A549 (cell line): ENCODE measurements at regions not wholly inside any gene's neighbourhood (a gene's known extent, or its start where the extent isn't known, plus 50 kb on each side); places are given as distances from the start of the nearest gene placed in this dataset.

Source experiments
- ATAC-seq, 2 experiments: fragments of 200-7000 bp in 1 of 2; fragments of >200 bp in 1 of 2; cut with Nextera tagmentation in 1 of 2; cut with Tn5 transposase in 1 of 2; 3 replicates each; pipeline versions ENCODE4 v1.8.0 to v1.9.1; 2018 to 2020; ENCODE audit warnings: mild to moderate bottlenecking in 1 of 2, moderate library complexity in 1 of 2
- CTCF ChIA-PET: fragments of 300-600 bp; sonication (Branson Sonifier 250); formaldehyde crosslinking; extraction: SDS; loops from one replicate; lab custom pipeline; 2021; ENCODE audit warnings: antibody characterized with exemption, inconsistent platforms; lab: Yijun Ruan, JAX
- POLR2A ChIA-PET: fragments of 350-600 bp; formaldehyde crosslinking; extraction: SDS; loops from one replicate; lab custom pipeline; 2021; ENCODE audit warnings: antibody characterized with exemption, inconsistent platforms; lab: Yijun Ruan, JAX
- DNase-seq, 2 experiments: peaks; one replicate each; pipeline versions ENCODE4 v3.0.0 to v3.0.0-alpha.2; 2011 to 2016; ENCODE audit warnings: low read depth in 1 of 2, low spot score in 1 of 2
- FAIRE-seq: peaks from 2 replicates; lab custom pipeline; 2011; peaks lifted over from hg19 to GRCh38; lab: Jason Lieb, UNC
- H3K27ac ChIP-seq, 2 experiments: fragments of >200 bp; sonication (Bioruptor Twin); formaldehyde crosslinking; 3 replicates each; pipeline ENCODE4 v1.5.1; 2016 to 2017
- H3K4me1 ChIP-seq: fragments of >200 bp; sonication (Bioruptor Twin); formaldehyde crosslinking; 3 replicates; pipeline ENCODE4 v1.6.1; 2016
- H3K4me2 ChIP-seq: fragments of >200 bp; sonication (Bioruptor Twin); formaldehyde crosslinking; 3 replicates; pipeline ENCODE4 v1.6.1; 2016
- H3K4me3 ChIP-seq: fragments of >200 bp; sonication (Bioruptor Twin); formaldehyde crosslinking; 3 replicates; pipeline ENCODE4 v1.5.1; 2016
- H3K9me3 ChIP-seq: fragments of >200 bp; sonication (Bioruptor Twin); formaldehyde crosslinking; 3 replicates; pipeline ENCODE4 v1.6.1; 2016
- BHLHE40 ChIP-seq: IDR thresholded peaks from 2 replicates; pipeline ENCODE4 v1.6.1; 2012; ENCODE audit warnings: low read depth, low read length, inconsistent platforms
- CBX8 ChIP-seq: fragments of 200-600 bp; sonication (generic); IDR thresholded peaks from 2 replicates; pipeline ENCODE4 v1.6.1; 2016
- CEBPB ChIP-seq, 2 experiments: fragments of >200 bp in 1 of 2; sonication (Bioruptor Twin) in 1 of 2; formaldehyde crosslinking in 1 of 2; IDR thresholded peaks; 2 replicates each; pipeline ENCODE4 v1.6.1; 2012 to 2016
- EHF ChIP-seq: fragments of 250-450 bp; sonication (Bioruptor Pico); IDR thresholded peaks from 2 replicates; pipeline ENCODE4 v1.5.0; 2020; ENCODE audit warnings: mild to moderate bottlenecking
- EP300 ChIP-seq, 2 experiments: fragments of >200 bp; sonication (Bioruptor Twin); formaldehyde crosslinking; IDR thresholded peaks; 2 replicates in 1 of 2; 3 replicates in 1 of 2; pipeline ENCODE4 v1.6.1; 2016 to 2017
- HOXA7 ChIP-seq: fragments of 250-450 bp; sonication (Bioruptor Pico); IDR thresholded peaks from 2 replicates; pipeline ENCODE4 v1.5.0; 2020; ENCODE audit warnings: mild to moderate bottlenecking, moderate library complexity
- KDM1A ChIP-seq: fragments of 200-600 bp; sonication (generic); IDR thresholded peaks from 2 replicates; pipeline ENCODE4 v1.6.1; 2016; ENCODE audit warnings: low read depth, mild to moderate bottlenecking
- NFE2L2 ChIP-seq: fragments of 150-350 bp; conservative IDR thresholded peaks from 2 replicates; pipeline ENCODE4 v1.6.1; 2014; ENCODE audit warnings: low read length
- NPAS2 ChIP-seq: fragments of 250-450 bp; sonication (Bioruptor Pico); IDR thresholded peaks from 2 replicates; pipeline ENCODE4 v1.8.0; 2022; ENCODE audit warnings: mild to moderate bottlenecking, moderate library complexity, borderline replicate concordance
- RAD21 ChIP-seq, 2 experiments: fragments of >200 bp in 1 of 2; sonication (Bioruptor Twin) in 1 of 2; formaldehyde crosslinking in 1 of 2; IDR thresholded peaks in 1 of 2; conservative IDR thresholded peaks in 1 of 2; 2 replicates in 1 of 2; 3 replicates in 1 of 2; pipeline ENCODE4 v1.6.1; 2012 to 2018; ENCODE audit warnings: inconsistent platforms in 1 of 2
- RCOR1 ChIP-seq: fragments of 150-350 bp; IDR thresholded peaks from 2 replicates; pipeline ENCODE4 v1.6.1; 2014; ENCODE audit warnings: antibody characterized with exemption, low read length, low read depth
- RFX5 ChIP-seq: fragments of 450-650 bp; IDR thresholded peaks from 2 replicates; pipeline ENCODE4 v1.7.1; 2014; ENCODE audit warnings: antibody characterized with exemption, mild to moderate bottlenecking, moderate library complexity
- RNF2 ChIP-seq: fragments of 200-600 bp; sonication (generic); IDR thresholded peaks from 2 replicates; pipeline ENCODE4 v1.6.1; 2016; ENCODE audit warnings: low read depth, mild to moderate bottlenecking, antibody characterized with exemption, moderate library complexity, borderline replicate concordance
- SMC3 ChIP-seq: fragments of >200 bp; sonication (Bioruptor Twin); formaldehyde crosslinking; IDR thresholded peaks from 3 replicates; pipeline ENCODE4 v1.6.1; 2018; ENCODE audit warnings: inconsistent platforms
- ZSCAN20 ChIP-seq: fragments of 250-450 bp; sonication (Bioruptor Pico); IDR thresholded peaks from 2 replicates; pipeline ENCODE4 v1.8.0; 2022; ENCODE audit warnings: mild to moderate bottlenecking, moderate library complexity
- WGBS: methylation state at CpG from one replicate; pipeline ENCODE4 v1.1.6; 2017; ENCODE audit errors: missing lambda C conversion rate; 5-methylcytosine and 5-hydroxymethylcytosine counted together
- TF ChIP-seq, protein P1 (sequence below): fragments of 250-450 bp; sonication (Bioruptor Pico); IDR thresholded peaks from 2 replicates; pipeline ENCODE4 v1.5.0; 2020; ENCODE audit warnings: low read depth, mild to moderate bottlenecking, moderate library complexity
- TF ChIP-seq, protein P2 (sequence below): fragments of 250-450 bp; sonication (Bioruptor Pico); IDR thresholded peaks from 2 replicates; pipeline ENCODE4 v1.5.0; 2021; ENCODE audit warnings: mild to moderate bottlenecking, moderate library complexity, borderline replicate concordance
- TF ChIP-seq, protein P3 (sequence below): fragments of 200-600 bp; sonication (generic); IDR thresholded peaks from 2 replicates; pipeline ENCODE4 v1.6.1; 2016; ENCODE audit warnings: antibody characterized with exemption, mild to moderate bottlenecking, moderate library complexity
- TF ChIP-seq, protein P4 (sequence below): IDR thresholded peaks from 2 replicates; pipeline ENCODE4 v1.6.1; 2012; ENCODE audit warnings: low read depth, borderline replicate concordance
- TF ChIP-seq, protein P5 (sequence below): fragments of >200 bp; sonication (Bioruptor Twin); formaldehyde crosslinking; IDR thresholded peaks from 3 replicates; pipeline ENCODE4 v1.6.1; 2016

DNA sequence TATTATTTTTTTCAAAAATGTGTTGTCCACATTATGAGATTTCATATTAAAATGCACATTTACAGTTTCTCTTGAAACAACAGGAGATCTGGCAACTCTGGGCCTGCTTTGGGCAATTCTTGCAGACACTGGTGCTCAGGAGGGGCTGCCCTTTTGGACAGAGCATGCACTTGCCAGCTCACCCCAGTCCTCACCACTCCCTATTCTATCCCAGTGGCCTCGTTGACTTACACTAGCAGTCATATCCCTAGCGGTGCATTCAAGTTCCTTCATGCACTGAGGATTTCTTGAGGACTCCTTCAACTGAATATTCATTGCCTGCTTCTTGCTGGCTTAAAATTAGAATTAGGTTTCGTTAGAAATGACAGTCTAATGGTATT, 87.9 kb upstream of the FHL2 start:
- WGBS, result 56% methylated on average over 3 of the region's 3 CpGs
- TF ChIP-seq, protein P1, sequence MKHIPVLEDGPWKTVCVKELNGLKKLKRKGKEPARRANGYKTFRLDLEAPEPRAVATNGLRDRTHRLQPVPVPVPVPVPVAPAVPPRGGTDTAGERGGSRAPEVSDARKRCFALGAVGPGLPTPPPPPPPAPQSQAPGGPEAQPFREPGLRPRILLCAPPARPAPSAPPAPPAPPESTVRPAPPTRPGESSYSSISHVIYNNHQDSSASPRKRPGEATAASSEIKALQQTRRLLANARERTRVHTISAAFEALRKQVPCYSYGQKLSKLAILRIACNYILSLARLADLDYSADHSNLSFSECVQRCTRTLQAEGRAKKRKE, result no peak
- TF ChIP-seq NFE2L2, result no peak
- TF ChIP-seq EHF (CRISPR knock-in tag), result no peak
- TF ChIP-seq, protein P2, sequence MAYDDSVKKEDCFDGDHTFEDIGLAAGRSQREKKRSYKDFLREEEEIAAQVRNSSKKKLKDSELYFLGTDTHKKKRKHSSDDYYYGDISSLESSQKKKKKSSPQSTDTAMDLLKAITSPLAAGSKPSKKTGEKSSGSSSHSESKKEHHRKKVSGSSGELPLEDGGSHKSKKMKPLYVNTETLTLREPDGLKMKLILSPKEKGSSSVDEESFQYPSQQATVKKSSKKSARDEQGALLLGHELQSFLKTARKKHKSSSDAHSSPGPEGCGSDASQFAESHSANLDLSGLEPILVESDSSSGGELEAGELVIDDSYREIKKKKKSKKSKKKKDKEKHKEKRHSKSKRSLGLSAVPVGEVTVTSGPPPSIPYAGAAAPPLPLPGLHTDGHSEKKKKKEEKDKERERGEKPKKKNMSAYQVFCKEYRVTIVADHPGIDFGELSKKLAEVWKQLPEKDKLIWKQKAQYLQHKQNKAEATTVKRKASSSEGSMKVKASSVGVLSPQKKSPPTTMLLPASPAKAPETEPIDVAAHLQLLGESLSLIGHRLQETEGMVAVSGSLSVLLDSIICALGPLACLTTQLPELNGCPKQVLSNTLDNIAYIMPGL (CRISPR knock-in tag), result no peak
- TF ChIP-seq KDM1A, result no peak
- TF ChIP-seq RNF2, result no peak
- TF ChIP-seq, protein P3, sequence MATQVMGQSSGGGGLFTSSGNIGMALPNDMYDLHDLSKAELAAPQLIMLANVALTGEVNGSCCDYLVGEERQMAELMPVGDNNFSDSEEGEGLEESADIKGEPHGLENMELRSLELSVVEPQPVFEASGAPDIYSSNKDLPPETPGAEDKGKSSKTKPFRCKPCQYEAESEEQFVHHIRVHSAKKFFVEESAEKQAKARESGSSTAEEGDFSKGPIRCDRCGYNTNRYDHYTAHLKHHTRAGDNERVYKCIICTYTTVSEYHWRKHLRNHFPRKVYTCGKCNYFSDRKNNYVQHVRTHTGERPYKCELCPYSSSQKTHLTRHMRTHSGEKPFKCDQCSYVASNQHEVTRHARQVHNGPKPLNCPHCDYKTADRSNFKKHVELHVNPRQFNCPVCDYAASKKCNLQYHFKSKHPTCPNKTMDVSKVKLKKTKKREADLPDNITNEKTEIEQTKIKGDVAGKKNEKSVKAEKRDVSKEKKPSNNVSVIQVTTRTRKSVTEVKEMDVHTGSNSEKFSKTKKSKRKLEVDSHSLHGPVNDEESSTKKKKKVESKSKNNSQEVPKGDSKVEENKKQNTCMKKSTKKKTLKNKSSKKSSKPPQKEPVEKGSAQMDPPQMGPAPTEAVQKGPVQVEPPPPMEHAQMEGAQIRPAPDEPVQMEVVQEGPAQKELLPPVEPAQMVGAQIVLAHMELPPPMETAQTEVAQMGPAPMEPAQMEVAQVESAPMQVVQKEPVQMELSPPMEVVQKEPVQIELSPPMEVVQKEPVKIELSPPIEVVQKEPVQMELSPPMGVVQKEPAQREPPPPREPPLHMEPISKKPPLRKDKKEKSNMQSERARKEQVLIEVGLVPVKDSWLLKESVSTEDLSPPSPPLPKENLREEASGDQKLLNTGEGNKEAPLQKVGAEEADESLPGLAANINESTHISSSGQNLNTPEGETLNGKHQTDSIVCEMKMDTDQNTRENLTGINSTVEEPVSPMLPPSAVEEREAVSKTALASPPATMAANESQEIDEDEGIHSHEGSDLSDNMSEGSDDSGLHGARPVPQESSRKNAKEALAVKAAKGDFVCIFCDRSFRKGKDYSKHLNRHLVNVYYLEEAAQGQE, result no peak
- no peak for TF ChIP-seq EP300 (IDR thresholded peaks at IDR 0.05)
- TF ChIP-seq, protein P4, sequence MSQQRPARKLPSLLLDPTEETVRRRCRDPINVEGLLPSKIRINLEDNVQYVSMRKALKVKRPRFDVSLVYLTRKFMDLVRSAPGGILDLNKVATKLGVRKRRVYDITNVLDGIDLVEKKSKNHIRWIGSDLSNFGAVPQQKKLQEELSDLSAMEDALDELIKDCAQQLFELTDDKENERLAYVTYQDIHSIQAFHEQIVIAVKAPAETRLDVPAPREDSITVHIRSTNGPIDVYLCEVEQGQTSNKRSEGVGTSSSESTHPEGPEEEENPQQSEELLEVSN, result no peak
- no peak for TF ChIP-seq HOXA7 (CRISPR knock-in tag)
- no peak for TF ChIP-seq RCOR1
- TF ChIP-seq CEBPB (IDR thresholded peaks at IDR 0.05), result no peak
- no peak for TF ChIP-seq NPAS2 (CRISPR knock-in tag)
- no peak for TF ChIP-seq ZSCAN20
- no peak for TF ChIP-seq RAD21 (conservative IDR thresholded peaks at IDR 0.05 in 1 of 2, IDR thresholded peaks at IDR 0.05 in 1 of 2)
- TF ChIP-seq CBX8, result no peak
- TF ChIP-seq, protein P5, sequence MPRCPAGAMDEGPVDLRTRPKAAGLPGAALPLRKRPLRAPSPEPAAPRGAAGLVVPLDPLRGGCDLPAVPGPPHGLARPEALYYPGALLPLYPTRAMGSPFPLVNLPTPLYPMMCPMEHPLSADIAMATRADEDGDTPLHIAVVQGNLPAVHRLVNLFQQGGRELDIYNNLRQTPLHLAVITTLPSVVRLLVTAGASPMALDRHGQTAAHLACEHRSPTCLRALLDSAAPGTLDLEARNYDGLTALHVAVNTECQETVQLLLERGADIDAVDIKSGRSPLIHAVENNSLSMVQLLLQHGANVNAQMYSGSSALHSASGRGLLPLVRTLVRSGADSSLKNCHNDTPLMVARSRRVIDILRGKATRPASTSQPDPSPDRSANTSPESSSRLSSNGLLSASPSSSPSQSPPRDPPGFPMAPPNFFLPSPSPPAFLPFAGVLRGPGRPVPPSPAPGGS, result no peak
- TF ChIP-seq RFX5, result no peak
- TF ChIP-seq BHLHE40, result no peak
- no peak for TF ChIP-seq SMC3
- Histone ChIP-seq H3K27ac (no peak overlapping the region), H3K4me1 (no peaks in the 10 kb centered on the region), H3K9me3 (peaks cover 5% of the 10 kb centered on the region; the same call in 1 of the 3 replicates), H3K4me2 (no peak overlapping the region), H3K4me3 (no peak overlapping the region)
- no peak for FAIRE-seq
- DNase-seq, result no peak
- ChIA-PET POLR2A (no interaction called here), CTCF (interaction anchor here (1.8 kb wide), 1 partner anchor 31 kb away, joined by 5 read pairs; no protein-coding TSS in a partner anchor)
- ATAC-seq, result no peak
